NCI-H510A (cell line): ENCODE measurements at regions not wholly inside any gene's neighbourhood (a gene's known extent, or its start where the extent isn't known, plus 50 kb on each side); places are given as distances from the start of the nearest gene placed in this dataset.

Experiments used
- DNase-seq: peaks from one replicate; lab custom pipeline; 2025; lab: John Stamatoyannopoulos, UW

GRCh38 chr9:73565026-73565425 lies 413.4 kb downstream of the ANXA1 start:
- no peak for DNase-seq

GRCh38 chr9:73565833-73566465 lies 414.3 kb downstream of the ANXA1 start:
- no peak for DNase-seq

- DNase-seq: no peak
Observed at GRCh38 chr9:73566627-73567026, 415.0 kb downstream of the ANXA1 start.

- no peak for DNase-seq
Observed at GRCh38 chr9:73573235-73573634, 421.6 kb downstream of the ANXA1 start.

GRCh38 chr9:73575101-73576060 lies 423.7 kb downstream of the ANXA1 start:
- no peak for DNase-seq

- DNase-seq: no peak
Observed at GRCh38 chr9:73577848-73578247, 426.2 kb downstream of the ANXA1 start.

GRCh38 chr9:73579823-73580222 lies 428.2 kb downstream of the ANXA1 start:
- DNase-seq: no peak

- DNase-seq: no peak
Observed at GRCh38 chr9:73583576-73583975, 431.9 kb downstream of the ANXA1 start.

GRCh38 chr9:73595036-73595545 lies 443.4 kb downstream of the ANXA1 start:
- no peak for DNase-seq

- DNase-seq: no peak
Observed at GRCh38 chr9:73596321-73596720, 444.7 kb downstream of the ANXA1 start.

- no peak for DNase-seq
Observed at GRCh38 chr9:73597039-73597438, 445.4 kb downstream of the ANXA1 start.

GRCh38 chr9:73597771-73598170 lies 446.1 kb downstream of the ANXA1 start:
- DNase-seq: no peak

- DNase-seq: no peak
Observed at GRCh38 chr9:73609381-73609780, 457.7 kb downstream of the ANXA1 start.

GRCh38 chr9:73611032-73611431 lies 459.4 kb downstream of the ANXA1 start:
- no peak for DNase-seq

- no peak for DNase-seq
Observed at GRCh38 chr9:73613092-73613701, 461.5 kb downstream of the ANXA1 start.

GRCh38 chr9:73615557-73615956 lies 463.9 kb downstream of the ANXA1 start:
- DNase-seq: no peak

- DNase-seq: no peak
Observed at GRCh38 chr9:73617586-73617985, 465.9 kb downstream of the ANXA1 start.

GRCh38 chr9:73640971-73641370 lies 489.3 kb downstream of the ANXA1 start:
- no peak for DNase-seq

- DNase-seq: no peak
Observed at GRCh38 chr9:73643379-73644013, 491.8 kb downstream of the ANXA1 start.

GRCh38 chr9:73647560-73647959 lies 495.9 kb downstream of the ANXA1 start:
- no peak for DNase-seq

GRCh38 chr9:73649552-73649951 lies 497.9 kb downstream of the ANXA1 start:
- DNase-seq: no peak

- no peak for DNase-seq
Observed at GRCh38 chr9:73655363-73655762, 503.7 kb downstream of the ANXA1 start.
